ELF-1 (cell line): ENCODE measurements at regions not wholly inside any gene's neighbourhood (a gene's known extent, or its start where the extent isn't known, plus 50 kb on each side); places are given as distances from the start of the nearest gene placed in this dataset.

ENCODE experiments used
- DNase-seq: peaks from one replicate; pipeline ENCODE4 v3.0.0-alpha.2; 2016; ENCODE audit warnings: low read depth, low spot score

GRCh38 chr19:30215248-30215647 is 156.9 kb upstream of the ZNF536 start:
- no peak for DNase-seq

- no peak for DNase-seq
These were observed 155.7 kb upstream of the ZNF536 start for GRCh38 chr19:30216453-30216852.

GRCh38 chr19:30217461-30217860 is 154.7 kb upstream of the ZNF536 start:
- no peak for DNase-seq

GRCh38 chr19:30219702-30220101 is 152.5 kb upstream of the ZNF536 start:
- DNase-seq: no peak

GRCh38 chr19:30221176-30221575 is 151.0 kb upstream of the ZNF536 start:
- DNase-seq: no peak

- DNase-seq: peak; percentile 36
These were observed 149.7 kb upstream of the ZNF536 start for GRCh38 chr19:30222428-30222873.

GRCh38 chr19:30222992-30223865 is 149.0 kb upstream of the ZNF536 start:
- DNase-seq: peak; percentile 40

GRCh38 chr19:30223866-30224688 is 148.1 kb upstream of the ZNF536 start:
- DNase-seq: no peak

- peak; percentile 19 for DNase-seq
These were observed 147.2 kb upstream of the ZNF536 start for GRCh38 chr19:30224689-30225606.

GRCh38 chr19:30225676-30226463 is 146.3 kb upstream of the ZNF536 start:
- no peak for DNase-seq

GRCh38 chr19:30226464-30227011 is 145.6 kb upstream of the ZNF536 start:
- DNase-seq: peak; percentile 20

- DNase-seq: peak; percentile 14
These were observed 145.1 kb upstream of the ZNF536 start for GRCh38 chr19:30227012-30227621.

- peak; percentile 80 for DNase-seq
These were observed 144.5 kb upstream of the ZNF536 start for GRCh38 chr19:30227661-30228112.

GRCh38 chr19:30228113-30228834 is 143.9 kb upstream of the ZNF536 start:
- peak; percentile 17 for DNase-seq

- peak; percentile 35 for DNase-seq
These were observed 143.2 kb upstream of the ZNF536 start for GRCh38 chr19:30228835-30229524.

- peak; percentile 44 for DNase-seq
These were observed 142.5 kb upstream of the ZNF536 start for GRCh38 chr19:30229525-30230174.

GRCh38 chr19:30231408-30232318 is 140.5 kb upstream of the ZNF536 start:
- DNase-seq: no peak
